Endodermal cell (in vitro differentiated cells): ENCODE measurements at regions not wholly inside any gene's neighbourhood (a gene's known extent, or its start where the extent isn't known, plus 50 kb on each side); places are given as distances from the start of the nearest gene placed in this dataset.
"Not testable (repeated sequence)": the region's sequence is repeated elsewhere in the genome, so short reads cannot be mapped to it uniquely, and the experiment has no call there.

ENCODE experiments used
- DNase-seq: peaks from one replicate; pipeline ENCODE4 v3.0.0-alpha.2; 2017
- H3K27ac ChIP-seq: 2 replicates; pipeline ENCODE4 v1.5.1; 2013; ENCODE audit warnings: mild to moderate bottlenecking, low read depth, low read length, moderate library complexity
- H3K27me3 ChIP-seq: 2 replicates; pipeline ENCODE4 v1.6.1; 2013; ENCODE audit warnings: mild to moderate bottlenecking, low read length, moderate library complexity; ENCODE audit not compliant: insufficient read depth, control insufficient read depth, poor library complexity, severe bottlenecking
- H3K36me3 ChIP-seq: 2 replicates; pipeline ENCODE4 v1.7.0; 2013; ENCODE audit warnings: mild to moderate bottlenecking, low read length, moderate library complexity; ENCODE audit not compliant: control insufficient read depth, insufficient read depth
- H3K4me1 ChIP-seq: one replicate; pipeline ENCODE4 v1.7.0; 2013; ENCODE audit warnings: low read length; ENCODE audit not compliant: control insufficient read depth, insufficient read depth
- H3K4me3 ChIP-seq: 2 replicates; pipeline ENCODE4 v1.5.1; 2013; ENCODE audit warnings: mild to moderate bottlenecking, low read length, moderate library complexity
- H3K9ac ChIP-seq: 2 replicates; pipeline ENCODE4 v1.6.1; 2013; ENCODE audit warnings: mild to moderate bottlenecking, low read length, moderate library complexity; ENCODE audit not compliant: poor library complexity, severe bottlenecking; ENCODE audit errors: extremely low read depth
- H3K9me3 ChIP-seq: 2 replicates; pipeline ENCODE4 v1.6.1; 2013; ENCODE audit warnings: mild to moderate bottlenecking, low read length, moderate library complexity; ENCODE audit not compliant: control insufficient read depth
- H3K27ac Mint-ChIP-seq: 2 replicates; pipeline ENCODE4 v1.8.0; 2020; ENCODE audit warnings: mixed read lengths
- H3K27me3 Mint-ChIP-seq: 2 replicates; pipeline ENCODE4 v1.8.0; 2021; ENCODE audit warnings: mild to moderate bottlenecking, mixed read lengths; ENCODE audit not compliant: insufficient read depth
- H3K36me3 Mint-ChIP-seq: 2 replicates; pipeline ENCODE4 v1.8.0; 2020; ENCODE audit warnings: low read depth, mixed read lengths
- H3K4me1 Mint-ChIP-seq: 2 replicates; pipeline ENCODE4 v1.8.0; 2020; ENCODE audit warnings: mixed read lengths
- H3K4me3 Mint-ChIP-seq: 2 replicates; pipeline ENCODE4 v1.8.0; 2020; ENCODE audit warnings: mild to moderate bottlenecking, moderate library complexity, mixed read lengths
- H3K9me3 Mint-ChIP-seq: 2 replicates; pipeline ENCODE4 v1.8.0; 2020; ENCODE audit warnings: mild to moderate bottlenecking, mixed read lengths
- CTCF ChIP-seq: fragments of 200-600 bp; sonication (generic); conservative IDR thresholded peaks from 2 replicates; pipeline ENCODE4 v1.5.0; 2021; ENCODE audit warnings: antibody characterized with exemption, mild to moderate bottlenecking
- WGBS, 2 experiments: methylation state at CpG; one replicate each; pipeline versions ENCODE4 v1.1.5 to v1.1.7; 2013; ENCODE audit warnings: missing lambda C conversion rate in 2 of 2, mixed read lengths in 1 of 2; ENCODE audit not compliant: insufficient coverage in 1 of 2, insufficient read length in 1 of 2; 5-methylcytosine and 5-hydroxymethylcytosine counted together

GRCh38 chr5:40346901-40347300, 332.8 kb upstream of the PTGER4 start:
- Histone ChIP-seq H3K27me3 (no peaks in the 10 kb centered on the region), H3K9me3 (no peaks in the 10 kb centered on the region), H3K9ac (no peak overlapping the region), H3K36me3 (no peaks in the 10 kb centered on the region), H3K4me3 (no peak overlapping the region), H3K4me1 (no peaks in the 10 kb centered on the region), H3K27ac (no peak overlapping the region)
- Mint-ChIP-seq H3K27me3 (no peaks in the 10 kb centered on the region), H3K27ac (no peak overlapping the region), H3K36me3 (no peaks in the 10 kb centered on the region), H3K4me1 (no peaks in the 10 kb centered on the region), H3K4me3 (no peak overlapping the region), H3K9me3 (no peaks in the 10 kb centered on the region)
- 90% methylated on average over 1 of the region's 1 CpG; no CpG with 5 or more reads in 1 of the 2 experiments for WGBS, 2 experiments
- no peak for DNase-seq
- no peak for TF ChIP-seq CTCF

- not testable (repeated sequence) for H3K4me3 ChIP-seq, H3K4me1 Mint-ChIP-seq, H3K27me3 Mint-ChIP-seq, H3K27me3 ChIP-seq, H3K9ac ChIP-seq, DNase-seq, H3K4me3 Mint-ChIP-seq, H3K27ac Mint-ChIP-seq, H3K9me3 Mint-ChIP-seq, H3K36me3 Mint-ChIP-seq, H3K9me3 ChIP-seq, H3K27ac ChIP-seq, H3K36me3 ChIP-seq, H3K4me1 ChIP-seq
- 91 to 100% methylated on average over 2 to 3 of the region's 3 CpGs for WGBS, 2 experiments
These were observed 341.3 kb upstream of the PTGER4 start for GRCh38 chr5:40338434-40338833.

- H3K9me3 Mint-ChIP-seq: no peaks in the 10 kb centered on the region
- H3K4me1 Mint-ChIP-seq: no peaks in the 10 kb centered on the region
- H3K27me3 ChIP-seq: no peaks in the 10 kb centered on the region
- TF ChIP-seq CTCF: no peak
- H3K27ac ChIP-seq: no peak overlapping the region
- no peak overlapping the region for H3K4me3 Mint-ChIP-seq
- WGBS, 2 experiments: 92% methylated on average over 1 of the region's 1 CpG; no CpG with 5 or more reads in 1 of the 2 experiments
- H3K36me3 Mint-ChIP-seq: no peaks in the 10 kb centered on the region
- DNase-seq: no peak
- H3K27ac Mint-ChIP-seq: no peak overlapping the region
- H3K4me3 ChIP-seq: no peak overlapping the region
- no peaks in the 10 kb centered on the region for H3K36me3 ChIP-seq
- no peaks in the 10 kb centered on the region for H3K4me1 ChIP-seq
- no peaks in the 10 kb centered on the region for H3K9me3 ChIP-seq
- no peaks in the 10 kb centered on the region for H3K27me3 Mint-ChIP-seq
- H3K9ac ChIP-seq: no peak overlapping the region
These were observed 345.5 kb upstream of the PTGER4 start for GRCh38 chr5:40334242-40334635.
